GM20000 (cell line): ENCODE measurements at regions not wholly inside any gene's neighbourhood (a gene's known extent, or its start where the extent isn't known, plus 50 kb on each side); places are given as distances from the start of the nearest gene placed in this dataset.

Experiments used
- DNase-seq: peaks from one replicate; pipeline ENCODE4 v3.0.0; 2012; ENCODE audit warnings: low spot score
- TF ChIP-seq, protein P1 (sequence below): IDR thresholded peaks from 2 replicates; pipeline ENCODE4 v1.5.1; 2012; ENCODE audit warnings: mild to moderate bottlenecking, control low read depth; ENCODE audit errors: extremely low read depth, missing control alignments

DNA sequence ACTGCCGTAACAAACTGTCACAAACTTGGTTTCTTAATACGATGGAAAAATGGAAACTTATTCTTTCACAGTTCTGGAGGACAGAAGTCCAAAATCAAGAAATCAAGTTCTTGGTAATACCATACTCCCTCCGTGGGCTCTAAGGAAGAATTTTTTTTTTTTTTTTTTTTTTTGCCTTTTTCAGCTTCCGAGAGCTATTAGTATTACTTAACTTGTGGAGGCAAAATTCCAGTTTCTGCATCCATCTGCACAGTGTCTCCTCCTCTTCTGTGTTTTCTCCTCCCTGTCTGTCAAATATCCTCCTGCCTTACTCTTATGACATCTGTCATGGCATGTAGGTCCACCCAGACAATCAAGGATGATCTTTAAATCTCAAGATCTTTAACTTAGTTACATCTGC lies 426.6 kb downstream of the SPRY1 start:
- TF ChIP-seq, protein P1, sequence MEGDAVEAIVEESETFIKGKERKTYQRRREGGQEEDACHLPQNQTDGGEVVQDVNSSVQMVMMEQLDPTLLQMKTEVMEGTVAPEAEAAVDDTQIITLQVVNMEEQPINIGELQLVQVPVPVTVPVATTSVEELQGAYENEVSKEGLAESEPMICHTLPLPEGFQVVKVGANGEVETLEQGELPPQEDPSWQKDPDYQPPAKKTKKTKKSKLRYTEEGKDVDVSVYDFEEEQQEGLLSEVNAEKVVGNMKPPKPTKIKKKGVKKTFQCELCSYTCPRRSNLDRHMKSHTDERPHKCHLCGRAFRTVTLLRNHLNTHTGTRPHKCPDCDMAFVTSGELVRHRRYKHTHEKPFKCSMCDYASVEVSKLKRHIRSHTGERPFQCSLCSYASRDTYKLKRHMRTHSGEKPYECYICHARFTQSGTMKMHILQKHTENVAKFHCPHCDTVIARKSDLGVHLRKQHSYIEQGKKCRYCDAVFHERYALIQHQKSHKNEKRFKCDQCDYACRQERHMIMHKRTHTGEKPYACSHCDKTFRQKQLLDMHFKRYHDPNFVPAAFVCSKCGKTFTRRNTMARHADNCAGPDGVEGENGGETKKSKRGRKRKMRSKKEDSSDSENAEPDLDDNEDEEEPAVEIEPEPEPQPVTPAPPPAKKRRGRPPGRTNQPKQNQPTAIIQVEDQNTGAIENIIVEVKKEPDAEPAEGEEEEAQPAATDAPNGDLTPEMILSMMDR: no peak
- DNase-seq: no peak

DNA sequence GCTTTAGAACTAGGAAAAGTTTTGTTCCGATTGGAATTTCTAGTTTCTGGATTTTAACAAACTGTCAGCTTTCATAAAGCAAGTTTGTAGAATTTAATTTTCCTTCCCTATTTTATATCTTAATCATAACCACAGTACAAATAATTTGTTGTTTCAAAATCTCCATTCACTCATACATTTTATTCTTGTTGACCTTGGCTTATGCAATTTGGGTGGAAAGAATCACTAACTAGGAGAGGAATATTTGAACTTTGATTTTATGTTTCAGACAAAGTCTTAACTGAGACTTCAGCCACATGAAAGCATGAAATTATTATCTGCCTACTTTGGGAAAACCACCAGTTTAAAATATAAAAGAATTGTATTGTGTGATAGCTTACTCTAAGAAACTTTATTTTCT lies 427.9 kb downstream of the SPRY1 start:
- DNase-seq: no peak
- TF ChIP-seq, protein P1: no peak

- TF ChIP-seq, protein P1: no peak
- no peak for DNase-seq
Measured at GRCh38 chr4:123825596-123826291, 429.1 kb downstream of the SPRY1 start.

GRCh38 chr4:123826896-123827295 lies 430.3 kb downstream of the SPRY1 start:
- DNase-seq: no peak
- TF ChIP-seq, protein P1: no peak

- TF ChIP-seq, protein P1: no peak
- no peak for DNase-seq
Measured at GRCh38 chr4:123827511-123827910, 430.9 kb downstream of the SPRY1 start.

DNA sequence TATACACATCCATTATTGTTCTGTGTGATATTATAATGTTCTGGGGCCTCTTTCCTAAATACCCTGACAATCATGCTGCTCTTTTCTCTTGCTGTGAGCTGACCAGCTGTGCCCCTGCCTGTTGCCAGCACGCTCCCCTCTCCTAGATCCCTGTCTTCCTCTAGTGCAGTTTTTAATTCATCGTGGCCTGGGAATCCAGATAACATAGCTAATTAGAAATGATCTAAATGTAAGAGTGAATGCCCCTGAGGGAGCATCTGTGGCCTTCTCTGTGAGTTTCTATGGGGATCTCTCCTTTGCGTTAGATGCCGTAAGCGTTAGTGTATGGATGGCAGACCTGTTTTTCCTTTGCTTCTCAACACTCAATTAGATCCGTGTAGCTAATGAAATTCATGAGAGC lies 434.3 kb downstream of the SPRY1 start:
- TF ChIP-seq, protein P1: no peak
- no peak for DNase-seq

GRCh38 chr4:123832173-123833026 lies 435.8 kb downstream of the SPRY1 start:
- no peak for DNase-seq
- TF ChIP-seq, protein P1: no peak
